ENCODE measurements at regions not wholly inside any gene's neighbourhood (a gene's known extent, or its start where the extent isn't known, plus 50 kb on each side); places are given as distances from the start of the nearest gene placed in this dataset.

DNA sequence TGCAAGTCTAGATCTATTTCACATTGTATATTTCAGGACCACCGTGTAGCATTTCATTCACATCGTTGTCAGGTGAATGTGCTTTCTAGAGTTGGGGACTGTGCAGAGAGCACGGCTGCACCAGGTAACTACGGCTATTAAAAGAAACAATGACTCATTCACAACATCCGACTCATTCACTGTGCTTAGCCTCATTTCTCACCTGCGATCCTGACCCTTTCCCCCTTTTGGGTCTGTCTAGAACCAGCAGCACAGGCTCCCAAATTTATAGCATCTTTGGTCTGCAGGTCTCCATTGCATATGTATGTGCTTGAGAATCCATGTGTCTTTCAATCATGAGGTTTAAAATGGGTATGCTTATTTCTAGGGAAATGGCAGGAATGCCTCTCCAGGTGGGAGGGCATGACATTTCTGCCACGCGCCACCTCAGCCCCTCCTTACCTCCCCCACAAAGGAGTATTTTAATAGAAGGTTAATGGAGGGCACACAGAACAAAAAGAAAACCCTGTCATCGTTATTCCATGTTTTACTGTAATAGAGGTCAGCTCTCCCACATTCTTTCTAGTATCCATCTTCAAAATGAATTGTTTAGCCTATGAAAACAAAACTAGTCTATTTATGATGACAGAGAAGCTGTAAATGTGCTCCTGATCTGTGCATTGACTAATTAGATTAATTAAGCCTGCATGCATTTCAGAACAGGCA lies 246.7 kb upstream of the EPHA4 start:
- in situ Hi-C loops (cut with MboI; ENCODE audit: low pct_unique_long_range_greater_than_20kb, low sequenced_read_pairs, unreplicated experiment): no loop called here
- TF ChIP-seq, protein P1, sequence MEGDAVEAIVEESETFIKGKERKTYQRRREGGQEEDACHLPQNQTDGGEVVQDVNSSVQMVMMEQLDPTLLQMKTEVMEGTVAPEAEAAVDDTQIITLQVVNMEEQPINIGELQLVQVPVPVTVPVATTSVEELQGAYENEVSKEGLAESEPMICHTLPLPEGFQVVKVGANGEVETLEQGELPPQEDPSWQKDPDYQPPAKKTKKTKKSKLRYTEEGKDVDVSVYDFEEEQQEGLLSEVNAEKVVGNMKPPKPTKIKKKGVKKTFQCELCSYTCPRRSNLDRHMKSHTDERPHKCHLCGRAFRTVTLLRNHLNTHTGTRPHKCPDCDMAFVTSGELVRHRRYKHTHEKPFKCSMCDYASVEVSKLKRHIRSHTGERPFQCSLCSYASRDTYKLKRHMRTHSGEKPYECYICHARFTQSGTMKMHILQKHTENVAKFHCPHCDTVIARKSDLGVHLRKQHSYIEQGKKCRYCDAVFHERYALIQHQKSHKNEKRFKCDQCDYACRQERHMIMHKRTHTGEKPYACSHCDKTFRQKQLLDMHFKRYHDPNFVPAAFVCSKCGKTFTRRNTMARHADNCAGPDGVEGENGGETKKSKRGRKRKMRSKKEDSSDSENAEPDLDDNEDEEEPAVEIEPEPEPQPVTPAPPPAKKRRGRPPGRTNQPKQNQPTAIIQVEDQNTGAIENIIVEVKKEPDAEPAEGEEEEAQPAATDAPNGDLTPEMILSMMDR (IDR thresholded peaks at IDR 0.05; ENCODE audit: extremely low read depth, insufficient read depth, missing control alignments): no peak
- no peak for DNase-seq (ENCODE audit: low spot score)

DNA sequence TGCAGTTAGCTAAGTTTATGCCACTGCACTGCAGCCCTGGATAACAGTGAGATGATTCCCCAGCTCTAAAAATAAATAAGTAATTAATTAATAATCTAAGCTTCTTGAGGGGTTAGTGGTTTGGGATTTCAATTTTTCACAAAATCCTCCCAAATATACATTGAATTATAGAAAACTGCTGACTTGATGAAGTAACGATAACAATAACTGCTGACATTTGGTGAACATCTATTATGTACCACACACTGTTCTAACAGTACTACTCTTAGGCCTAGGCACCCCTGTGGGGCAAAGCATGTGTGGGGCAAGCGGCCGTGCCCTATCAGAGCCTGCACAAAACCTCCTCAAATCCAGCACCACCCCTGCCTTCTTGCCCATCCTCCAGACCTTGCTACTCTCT lies 245.8 kb upstream of the EPHA4 start:
- TF ChIP-seq, protein P1 (IDR thresholded peaks at IDR 0.05; ENCODE audit: extremely low read depth, insufficient read depth, missing control alignments): no peak
- in situ Hi-C loops (cut with MboI; ENCODE audit: low pct_unique_long_range_greater_than_20kb, low sequenced_read_pairs, unreplicated experiment): no loop called here

DNA sequence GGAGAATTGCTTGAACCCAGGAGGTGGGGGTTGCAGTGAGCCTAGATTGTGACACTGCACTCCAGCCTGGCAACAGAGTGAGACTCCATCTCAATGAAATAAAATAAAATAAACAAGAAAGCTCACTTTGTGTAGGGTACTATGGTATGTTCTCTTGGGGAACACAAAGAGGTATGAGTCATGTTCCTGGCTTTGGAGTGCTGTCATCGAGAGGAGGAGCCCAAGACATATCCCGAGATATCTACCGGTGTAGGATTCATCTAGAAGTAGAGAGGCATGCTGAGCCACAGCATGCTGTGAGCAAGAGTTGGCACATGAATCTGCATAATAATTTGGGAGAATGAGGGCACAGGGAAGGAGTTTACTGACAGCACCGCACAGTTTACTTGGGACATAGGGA lies 244.9 kb upstream of the EPHA4 start:
- TF ChIP-seq, protein P1 (IDR thresholded peaks at IDR 0.05; ENCODE audit: extremely low read depth, insufficient read depth, missing control alignments): no peak

More for the DNA sequence above, 245.8 kb upstream of the EPHA4 start:
- DNase-seq (ENCODE audit: low spot score): no peak

DNA sequence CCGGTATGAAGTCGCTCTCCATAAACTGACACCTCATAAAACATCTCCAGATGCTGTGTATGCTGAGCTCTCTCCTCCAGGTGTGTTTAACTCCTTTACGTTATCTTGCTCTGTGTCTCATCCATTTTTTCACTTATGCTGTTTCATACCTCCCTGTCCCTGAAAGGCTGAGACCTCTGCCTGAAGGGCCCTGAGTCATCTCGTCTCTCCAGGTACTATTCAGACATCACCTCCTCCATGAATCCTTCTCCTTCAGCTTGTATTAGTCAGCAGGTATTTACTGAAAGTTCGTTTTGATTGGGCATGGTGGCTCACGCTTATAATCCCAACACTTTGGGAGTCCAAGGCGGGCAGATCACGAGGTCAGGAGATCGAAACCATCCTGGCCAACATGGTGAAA lies 244.5 kb upstream of the EPHA4 start:
- TF ChIP-seq, protein P1 (IDR thresholded peaks at IDR 0.05; ENCODE audit: extremely low read depth, insufficient read depth, missing control alignments): no peak
- no peak for DNase-seq (ENCODE audit: low spot score)
- in situ Hi-C loops (cut with MboI; ENCODE audit: low pct_unique_long_range_greater_than_20kb, low sequenced_read_pairs, unreplicated experiment): no loop called here

More for the DNA sequence above, 244.9 kb upstream of the EPHA4 start:
- DNase-seq (ENCODE audit: low spot score): no peak
- in situ Hi-C loops (cut with MboI; ENCODE audit: low pct_unique_long_range_greater_than_20kb, low sequenced_read_pairs, unreplicated experiment): no loop called here

DNA sequence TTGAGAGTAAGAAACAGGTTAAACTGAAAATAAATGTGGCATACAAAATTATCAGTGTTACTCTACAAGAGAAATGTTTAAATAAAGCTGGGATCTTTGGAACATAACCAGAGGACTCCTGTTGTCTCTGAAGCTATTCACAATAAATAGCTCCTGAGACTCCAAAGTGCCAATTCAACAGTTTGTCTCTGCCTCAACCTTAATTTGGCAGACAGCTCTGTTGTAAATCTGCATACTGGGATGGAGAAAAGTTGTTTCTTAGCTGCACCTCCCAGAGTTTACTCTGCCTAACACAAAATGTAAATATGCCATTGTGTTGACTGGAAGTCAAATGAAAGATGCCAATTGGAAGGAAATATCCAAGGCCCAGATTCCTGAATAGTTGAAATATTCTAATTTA lies 238.5 kb upstream of the EPHA4 start:
- TF ChIP-seq, protein P1 (IDR thresholded peaks at IDR 0.05; ENCODE audit: extremely low read depth, insufficient read depth, missing control alignments): no peak
- DNase-seq (ENCODE audit: low spot score): no peak
- in situ Hi-C loops (cut with MboI; ENCODE audit: low pct_unique_long_range_greater_than_20kb, low sequenced_read_pairs, unreplicated experiment): no loop called here

DNA sequence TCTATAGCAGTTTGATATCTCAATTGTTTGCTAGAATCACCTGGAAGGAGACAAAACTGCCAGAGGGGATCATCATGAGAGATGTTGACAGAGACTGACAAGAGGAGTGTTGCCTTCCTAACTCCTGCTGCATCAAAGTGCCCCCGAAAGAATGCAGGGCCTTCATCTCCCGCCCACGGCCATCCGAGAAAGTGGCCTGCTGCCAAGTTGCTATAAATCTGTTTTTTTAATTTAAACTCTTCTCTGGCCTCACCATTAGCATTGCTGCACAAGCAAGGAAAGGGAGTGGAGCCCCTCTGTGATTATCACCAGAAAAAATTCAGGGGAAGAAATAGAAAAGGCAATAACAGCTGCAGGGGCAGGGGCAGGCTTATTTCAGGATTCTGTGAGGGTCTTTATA lies 238.1 kb upstream of the EPHA4 start:
- TF ChIP-seq, protein P1 (IDR thresholded peaks at IDR 0.05; ENCODE audit: extremely low read depth, insufficient read depth, missing control alignments): no peak
- DNase-seq (ENCODE audit: low spot score): no peak
- in situ Hi-C loops (cut with MboI; ENCODE audit: low pct_unique_long_range_greater_than_20kb, low sequenced_read_pairs, unreplicated experiment): no loop called here
